CD4-positive, alpha-beta T cell (primary cell): ENCODE measurements at regions not wholly inside any gene's neighbourhood (a gene's known extent, or its start where the extent isn't known, plus 50 kb on each side); places are given as distances from the start of the nearest gene placed in this dataset.

ENCODE experiments used
- ATAC-seq: fragments of 200-7000 bp; cut with Tn5 transposase; one replicate; pipeline ENCODE4 v1.10.0; 2022; ENCODE audit warnings: mild to moderate bottlenecking; ENCODE audit not compliant: poor library complexity
- CTCF ChIA-PET: fragments of 350-600 bp; sonication (Branson Sonifier 250); formaldehyde crosslinking; loops from one replicate; lab custom pipeline; 2021; ENCODE audit warnings: antibody characterized with exemption, inconsistent platforms; lab: Charles Lee
- POLR2A ChIA-PET: fragments of 350-600 bp; sonication (Branson Sonifier 250); formaldehyde crosslinking; loops from one replicate; lab custom pipeline; 2021; ENCODE audit warnings: antibody characterized with exemption, inconsistent platforms; lab: Charles Lee
- DNase-seq, 14 experiments: peaks; one replicate each; pipeline ENCODE4 v3.0.0-alpha.2; 2013 to 2020; ENCODE audit warnings: mixed read lengths in 2 of 14
- H3K27ac ChIP-seq, 2 donors: one replicate each; pipeline versions ENCODE4 v1.5.1 to v1.7.0; 2013; ENCODE audit warnings: low read length in 2 of 2, low read depth in 1 of 2, mild to moderate bottlenecking in 1 of 2
- H3K27me3 ChIP-seq, 2 experiments: 1 replicate in 1 of 2; 2 replicates in 1 of 2; pipeline versions ENCODE4 v1.6.1 to v1.7.0; 2013; ENCODE audit warnings: low read length in 2 of 2, control low read depth in 1 of 2, mild to moderate bottlenecking in 1 of 2, moderate library complexity in 1 of 2; ENCODE audit not compliant: insufficient read depth in 2 of 2, control insufficient read depth in 1 of 2
- H3K36me3 ChIP-seq: one replicate; pipeline ENCODE4 v1.6.1; 2013; ENCODE audit warnings: low read length, control low read depth; ENCODE audit not compliant: insufficient read depth
- H3K4me1 ChIP-seq: one replicate; pipeline ENCODE4 v1.6.1; 2013; ENCODE audit warnings: low read length, control low read depth; ENCODE audit not compliant: insufficient read depth
- H3K4me3 ChIP-seq: one replicate; pipeline ENCODE4 v1.5.1; 2013; ENCODE audit warnings: mild to moderate bottlenecking, low read length, moderate library complexity
- H3K9me3 ChIP-seq, 2 experiments: 1 replicate in 1 of 2; 2 replicates in 1 of 2; pipeline versions ENCODE4 v1.6.1 to v1.7.0; 2013; ENCODE audit warnings: low read length in 2 of 2, mild to moderate bottlenecking in 2 of 2, control low read depth in 1 of 2, moderate library complexity in 1 of 2; ENCODE audit not compliant: control insufficient read depth in 1 of 2, insufficient read depth in 1 of 2
- H3K27ac Mint-ChIP-seq: one replicate; pipeline ENCODE4 v1.8.0; 2020; ENCODE audit warnings: mixed read lengths
- H3K27me3 Mint-ChIP-seq: one replicate; pipeline ENCODE4 v1.8.0; 2021; ENCODE audit warnings: mixed read lengths
- H3K36me3 Mint-ChIP-seq: one replicate; pipeline ENCODE4 v1.8.0; 2021; ENCODE audit warnings: low read depth, mixed read lengths
- H3K4me1 Mint-ChIP-seq: one replicate; pipeline ENCODE4 v1.8.0; 2021; ENCODE audit warnings: low read depth, mixed read lengths
- H3K4me3 Mint-ChIP-seq: one replicate; pipeline ENCODE4 v1.8.0; 2020; ENCODE audit warnings: mild to moderate bottlenecking, mixed read lengths
- H3K9me3 Mint-ChIP-seq: one replicate; pipeline ENCODE4 v1.8.0; 2020; ENCODE audit warnings: mixed read lengths
- intact Hi-C, 2 experiments: fragments of 100-400 bp; cut with DNase I in 1 of 2; cut with micrococcal nuclease in 1 of 2; formaldehyde crosslinking; loops; one replicate each; pipeline versions ENCODE4 v1.15.1 to v1.9.0; 2023 to 2025; cut with DNase I, micrococcal nuclease
- TF ChIP-seq, protein P1 (sequence below): fragments of 200-600 bp; IDR thresholded peaks from one replicate; pipeline ENCODE4 v1.8.0; 2022; ENCODE audit warnings: antibody characterized with exemption, mild to moderate bottlenecking

DNA sequence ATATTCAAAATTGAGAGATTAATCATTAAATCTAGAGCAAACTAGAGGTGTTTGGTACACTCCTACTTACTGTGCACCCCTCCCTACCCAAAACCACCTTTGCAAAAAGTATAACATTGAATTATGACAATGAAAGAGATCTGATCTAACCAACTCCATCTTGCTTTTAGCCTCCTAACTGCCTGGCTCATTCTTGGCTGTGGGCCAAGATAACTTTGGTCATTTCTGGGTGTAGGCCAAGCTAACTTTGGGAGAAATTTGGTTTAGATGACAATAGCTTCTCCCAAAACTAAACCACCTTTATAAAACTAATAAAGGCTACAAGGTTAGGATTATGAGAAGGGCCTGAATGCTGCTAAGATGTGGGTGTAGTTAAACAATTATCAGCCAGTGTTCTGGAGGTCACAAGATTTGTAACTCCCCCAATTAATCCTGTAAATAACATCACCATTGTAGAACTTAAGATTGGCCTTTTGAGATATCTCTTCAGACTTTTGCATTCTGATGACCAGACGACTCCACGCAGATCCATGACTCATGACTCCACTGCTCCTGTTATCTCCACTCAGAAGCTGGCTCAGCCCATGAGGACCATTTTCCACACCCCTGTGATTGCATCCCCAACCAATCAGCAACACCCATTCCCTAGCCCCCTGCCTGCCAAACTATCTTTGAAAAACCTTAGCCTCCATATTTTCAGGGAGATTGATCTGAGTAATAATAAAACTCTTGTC, 160.2 kb downstream of the FBXO15 start:
- peaks cover 4% of the 10 kb centered on the region for H3K9me3 Mint-ChIP-seq
- no peaks in the 10 kb centered on the region for H3K27me3 Mint-ChIP-seq
- H3K4me1 Mint-ChIP-seq: no peaks in the 10 kb centered on the region
- TF ChIP-seq, protein P1, sequence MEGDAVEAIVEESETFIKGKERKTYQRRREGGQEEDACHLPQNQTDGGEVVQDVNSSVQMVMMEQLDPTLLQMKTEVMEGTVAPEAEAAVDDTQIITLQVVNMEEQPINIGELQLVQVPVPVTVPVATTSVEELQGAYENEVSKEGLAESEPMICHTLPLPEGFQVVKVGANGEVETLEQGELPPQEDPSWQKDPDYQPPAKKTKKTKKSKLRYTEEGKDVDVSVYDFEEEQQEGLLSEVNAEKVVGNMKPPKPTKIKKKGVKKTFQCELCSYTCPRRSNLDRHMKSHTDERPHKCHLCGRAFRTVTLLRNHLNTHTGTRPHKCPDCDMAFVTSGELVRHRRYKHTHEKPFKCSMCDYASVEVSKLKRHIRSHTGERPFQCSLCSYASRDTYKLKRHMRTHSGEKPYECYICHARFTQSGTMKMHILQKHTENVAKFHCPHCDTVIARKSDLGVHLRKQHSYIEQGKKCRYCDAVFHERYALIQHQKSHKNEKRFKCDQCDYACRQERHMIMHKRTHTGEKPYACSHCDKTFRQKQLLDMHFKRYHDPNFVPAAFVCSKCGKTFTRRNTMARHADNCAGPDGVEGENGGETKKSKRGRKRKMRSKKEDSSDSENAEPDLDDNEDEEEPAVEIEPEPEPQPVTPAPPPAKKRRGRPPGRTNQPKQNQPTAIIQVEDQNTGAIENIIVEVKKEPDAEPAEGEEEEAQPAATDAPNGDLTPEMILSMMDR: no peak
- no peaks in the 10 kb centered on the region for H3K36me3 Mint-ChIP-seq
- no peak overlapping the region for H3K27ac ChIP-seq
- ATAC-seq: no peak
- no peak overlapping the region for H3K4me3 ChIP-seq
- POLR2A ChIA-PET: no interaction called here
- no peak for DNase-seq
- H3K27ac Mint-ChIP-seq: no peak overlapping the region
- H3K4me1 ChIP-seq: no peaks in the 10 kb centered on the region
- H3K27me3 ChIP-seq: no peaks in the 10 kb centered on the region
- intact Hi-C loops: no loop called here
- CTCF ChIA-PET: no interaction called here
- no peaks in the 10 kb centered on the region for H3K36me3 ChIP-seq
- no peak overlapping the region for H3K4me3 Mint-ChIP-seq
- H3K9me3 ChIP-seq: peaks cover 0 to 6% of the 10 kb centered on the region in 2 experiments

DNA sequence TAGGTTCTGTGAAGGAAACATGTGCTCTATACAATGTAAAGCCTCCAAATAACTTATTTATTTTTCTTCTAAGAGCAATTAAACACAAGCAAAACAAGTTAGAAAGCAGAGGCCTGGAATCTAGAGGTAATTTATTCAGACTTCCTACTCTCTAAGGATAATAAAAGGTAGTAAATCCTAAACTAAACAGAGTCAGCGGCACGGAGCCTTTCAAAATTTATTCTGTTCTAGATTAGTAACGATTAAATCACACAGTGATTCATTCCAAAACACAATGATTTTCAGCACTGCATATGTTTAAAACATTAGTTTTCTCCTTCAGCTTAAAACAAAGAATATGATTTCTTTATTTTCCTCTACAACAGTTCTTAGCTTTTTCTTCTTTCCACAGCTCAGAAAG, 160.9 kb downstream of the FBXO15 start:
- CTCF ChIA-PET: no interaction called here
- no peak overlapping the region for H3K27ac Mint-ChIP-seq
- intact Hi-C loops: no loop called here

DNA sequence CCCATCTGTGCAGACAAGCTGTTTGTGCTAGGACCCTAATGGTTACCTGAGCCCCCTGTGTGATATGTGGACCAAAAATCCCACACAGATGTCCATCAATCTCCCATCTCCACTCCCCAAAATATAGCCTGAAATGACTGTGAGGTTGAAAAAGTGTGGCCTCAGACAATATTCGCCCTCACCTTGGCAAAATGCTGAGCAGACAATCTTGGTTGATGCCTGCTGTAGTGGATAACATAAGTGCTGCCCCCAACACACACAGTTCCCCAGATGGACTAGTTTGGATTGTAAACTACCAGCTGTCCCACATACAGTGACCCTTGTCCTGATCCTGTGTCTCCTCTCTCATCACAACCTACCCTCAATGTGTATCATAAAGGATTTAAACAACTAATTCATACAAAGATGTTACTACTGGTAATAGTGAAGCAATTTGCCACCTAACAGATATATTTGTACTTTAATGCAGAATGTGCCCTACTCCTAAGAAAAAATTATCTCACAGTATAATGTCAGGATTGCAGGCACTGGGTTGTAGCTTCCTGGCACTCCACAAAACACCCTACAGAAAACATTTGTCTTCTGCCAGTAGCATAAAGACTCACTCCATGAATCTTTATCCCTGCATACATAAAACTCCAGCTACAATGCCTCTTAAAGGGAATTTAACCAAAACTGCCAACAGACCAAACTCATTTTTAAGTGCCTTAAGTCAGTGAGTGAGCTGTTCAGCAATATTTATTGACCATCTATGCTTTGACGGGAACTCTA, 161.6 kb downstream of the FBXO15 start:
- Mint-ChIP-seq H3K36me3 (no peaks in the 10 kb centered on the region), H3K4me3 (no peak overlapping the region), H3K9me3 (peaks cover 4% of the 10 kb centered on the region), H3K27ac (no peak overlapping the region), H3K27me3 (peaks cover 5% of the 10 kb centered on the region), H3K4me1 (no peaks in the 10 kb centered on the region)
- Histone ChIP-seq H3K27me3 (no peaks in the 10 kb centered on the region), H3K4me1 (no peaks in the 10 kb centered on the region), H3K27ac (no peak overlapping the region), H3K4me3 (no peak overlapping the region), H3K9me3 (peaks cover 0 to 6% of the 10 kb centered on the region in 2 experiments), H3K36me3 (no peaks in the 10 kb centered on the region)
- TF ChIP-seq, protein P1: no peak
- DNase-seq: no peak
- intact Hi-C loops: no loop called here
- ChIA-PET CTCF (no interaction called here), POLR2A (no interaction called here)
- ATAC-seq: no peak

More for the DNA sequence above, 160.9 kb downstream of the FBXO15 start:
- POLR2A ChIA-PET: no interaction called here
- H3K4me1 Mint-ChIP-seq: no peaks in the 10 kb centered on the region
- Histone ChIP-seq H3K4me3 (no peak overlapping the region), H3K4me1 (no peaks in the 10 kb centered on the region), H3K9me3 (peaks cover 0 to 6% of the 10 kb centered on the region in 2 experiments), H3K27ac (no peak overlapping the region), H3K27me3 (no peaks in the 10 kb centered on the region), H3K36me3 (no peaks in the 10 kb centered on the region)
- TF ChIP-seq, protein P1: no peak
- peaks cover 4% of the 10 kb centered on the region for H3K9me3 Mint-ChIP-seq
- ATAC-seq (no peak), DNase-seq (no peak)
- no peaks in the 10 kb centered on the region for H3K36me3 Mint-ChIP-seq
- H3K4me3 Mint-ChIP-seq: no peak overlapping the region
- no peaks in the 10 kb centered on the region for H3K27me3 Mint-ChIP-seq
